Tibial nerve (tissue), 4 donors: ENCODE measurements at regions not wholly inside any gene's neighbourhood (a gene's known extent, or its start where the extent isn't known, plus 50 kb on each side); places are given as distances from the start of the nearest gene placed in this dataset.

ENCODE experiments used
- DNase-seq, 2 donors: peaks; one replicate each; pipeline ENCODE4 v3.0.0-alpha.2; 2019; ENCODE audit warnings: low spot score in 2 of 2
- H3K27ac ChIP-seq, 4 donors: fragments of 200-600 bp; sonication (generic) in 3 of 4; one replicate each; pipeline ENCODE4 v1.5.1; 2017 to 2019; ENCODE audit warnings: mild to moderate bottlenecking in 1 of 4
- H3K27me3 ChIP-seq, 2 donors: fragments of 200-600 bp; sonication (generic) in 1 of 2; one replicate each; pipeline versions ENCODE4 v1.5.1 to v1.6.0; 2017 to 2019
- H3K36me3 ChIP-seq, 3 donors: fragments of 200-600 bp; sonication (generic); one replicate each; pipeline ENCODE4 v1.5.1; 2018 to 2019
- H3K4me1 ChIP-seq, 4 donors: fragments of 200-600 bp; sonication (generic) in 3 of 4; one replicate each; pipeline ENCODE4 v1.5.1; 2017 to 2019
- H3K4me3 ChIP-seq, 4 donors: fragments of 200-600 bp; sonication (generic) in 3 of 4; one replicate each; pipeline ENCODE4 v1.5.1; 2017 to 2019; ENCODE audit warnings: mild to moderate bottlenecking in 1 of 4, moderate library complexity in 1 of 4
- H3K9me3 ChIP-seq, 4 donors: fragments of 200-600 bp; sonication (generic) in 3 of 4; one replicate each; pipeline ENCODE4 v1.5.1; 2017 to 2019
- EP300 ChIP-seq, 2 donors: sonication (generic); formaldehyde crosslinking; IDR thresholded peaks; one replicate each; pipeline ENCODE4 v1.6.1; 2017; ENCODE audit warnings: antibody characterized with exemption in 2 of 2, mild to moderate bottlenecking in 1 of 2
- POLR2A ChIP-seq, 2 donors: fragments of 450-650 bp; IDR thresholded peaks; one replicate each; pipeline ENCODE4 v1.6.1; 2017; ENCODE audit warnings: antibody characterized with exemption in 2 of 2, mild to moderate bottlenecking in 2 of 2, moderate library complexity in 2 of 2
- TF ChIP-seq, protein P1 (sequence below), 5 experiments: fragments of 200-600 bp in 3 of 5; fragments of 450-650 bp in 2 of 5; sonication (generic) in 3 of 5; IDR thresholded peaks; one replicate each; pipeline ENCODE4 v1.5.1; 2016 to 2019; ENCODE audit warnings: antibody characterized with exemption in 5 of 5, mild to moderate bottlenecking in 3 of 5, moderate library complexity in 2 of 5

- no peak overlapping the region for H3K27ac ChIP-seq
- H3K27me3 ChIP-seq: no peaks in the 10 kb centered on the region
- DNase-seq: no peak
- H3K4me3 ChIP-seq: no peak overlapping the region
- H3K9me3 ChIP-seq: no peaks in the 10 kb centered on the region
- TF ChIP-seq, protein P1, sequence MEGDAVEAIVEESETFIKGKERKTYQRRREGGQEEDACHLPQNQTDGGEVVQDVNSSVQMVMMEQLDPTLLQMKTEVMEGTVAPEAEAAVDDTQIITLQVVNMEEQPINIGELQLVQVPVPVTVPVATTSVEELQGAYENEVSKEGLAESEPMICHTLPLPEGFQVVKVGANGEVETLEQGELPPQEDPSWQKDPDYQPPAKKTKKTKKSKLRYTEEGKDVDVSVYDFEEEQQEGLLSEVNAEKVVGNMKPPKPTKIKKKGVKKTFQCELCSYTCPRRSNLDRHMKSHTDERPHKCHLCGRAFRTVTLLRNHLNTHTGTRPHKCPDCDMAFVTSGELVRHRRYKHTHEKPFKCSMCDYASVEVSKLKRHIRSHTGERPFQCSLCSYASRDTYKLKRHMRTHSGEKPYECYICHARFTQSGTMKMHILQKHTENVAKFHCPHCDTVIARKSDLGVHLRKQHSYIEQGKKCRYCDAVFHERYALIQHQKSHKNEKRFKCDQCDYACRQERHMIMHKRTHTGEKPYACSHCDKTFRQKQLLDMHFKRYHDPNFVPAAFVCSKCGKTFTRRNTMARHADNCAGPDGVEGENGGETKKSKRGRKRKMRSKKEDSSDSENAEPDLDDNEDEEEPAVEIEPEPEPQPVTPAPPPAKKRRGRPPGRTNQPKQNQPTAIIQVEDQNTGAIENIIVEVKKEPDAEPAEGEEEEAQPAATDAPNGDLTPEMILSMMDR (IDR thresholded peaks at IDR 0.05): no peak
- TF ChIP-seq POLR2A (IDR thresholded peaks at IDR 0.05) (no peak), EP300 (IDR thresholded peaks at IDR 0.05) (no peak)
- no peaks in the 10 kb centered on the region for H3K36me3 ChIP-seq
- no peaks in the 10 kb centered on the region for H3K4me1 ChIP-seq
These were observed 52.4 kb upstream of the C4orf54 start for GRCh38 chr4:99710020-99710419.

DNA sequence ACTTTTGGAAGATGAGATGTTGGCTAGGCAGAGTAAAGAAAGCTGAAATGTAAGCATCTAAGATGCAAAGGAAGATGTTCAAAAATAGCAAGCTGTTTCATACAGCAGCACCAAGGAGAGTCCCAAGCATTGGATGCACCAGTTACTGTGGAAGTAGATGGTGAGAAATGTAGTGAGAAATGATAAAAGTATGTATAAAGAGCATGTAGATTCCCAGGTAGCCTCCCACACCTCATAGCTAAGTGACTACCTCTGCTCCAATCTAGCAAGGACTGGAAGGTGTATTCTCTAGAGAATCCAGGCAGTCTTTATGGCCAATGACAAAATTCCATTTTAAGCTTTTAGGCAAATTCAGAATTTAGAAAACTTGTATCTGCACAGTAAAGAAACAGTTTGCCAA lies 50.9 kb upstream of the C4orf54 start:
- no peak overlapping the region for H3K4me3 ChIP-seq
- H3K9me3 ChIP-seq: peaks cover 0 to 10% (median 0%) of the 10 kb centered on the region in 4 donors
- no peak for DNase-seq
- no peak overlapping the region for H3K27ac ChIP-seq
- TF ChIP-seq, protein P1 (IDR thresholded peaks at IDR 0.05): no peak
- TF ChIP-seq EP300 (IDR thresholded peaks at IDR 0.05): no peak
- TF ChIP-seq POLR2A (IDR thresholded peaks at IDR 0.05): no peak
- no peaks in the 10 kb centered on the region for H3K4me1 ChIP-seq
- H3K27me3 ChIP-seq: no peaks in the 10 kb centered on the region
- no peaks in the 10 kb centered on the region for H3K36me3 ChIP-seq
